ENCODE measurements at regions not wholly inside any gene's neighbourhood (a gene's known extent, or its start where the extent isn't known, plus 50 kb on each side); places are given as distances from the start of the nearest gene placed in this dataset.

- Histone ChIP-seq H3K36me3 (no peaks in the 10 kb centered on the region), H3K4me3 (no peak overlapping the region), H3K27me3 (no peaks in the 10 kb centered on the region), H3K4me1 (no peaks in the 10 kb centered on the region), H3K27ac (no peak overlapping the region), H3K9ac (ENCODE audit: low read depth in 2 of 2, low read length in 2 of 2) (no peak overlapping the region), H3K9me3 (no peaks in the 10 kb centered on the region)
- no peak for DNase-seq
- no peak for TF ChIP-seq CTCF (IDR thresholded peaks at IDR 0.05)
- intact Hi-C loops (cut with DNase I), result no loop called here
These were observed 203.5 kb downstream of the SP3 start for GRCh38 chr2:173761603-173762119.

- H3K27ac ChIP-seq, result no peak overlapping the region
- no peak for TF ChIP-seq CTCF (IDR thresholded peaks at IDR 0.05)
- H3K9ac ChIP-seq (ENCODE audit: low read depth in 2 of 2, low read length in 2 of 2), result no peak overlapping the region
- intact Hi-C loops (cut with DNase I), result no loop called here
- no peaks in the 10 kb centered on the region for H3K36me3 ChIP-seq
- no peaks in the 10 kb centered on the region for H3K9me3 ChIP-seq
- no peaks in the 10 kb centered on the region for H3K4me1 ChIP-seq
- no peaks in the 10 kb centered on the region for H3K27me3 ChIP-seq
- DNase-seq, result no peak
- no peak overlapping the region for H3K4me3 ChIP-seq
These were observed 203.0 kb downstream of the SP3 start for GRCh38 chr2:173762221-173762620.

GRCh38 chr2:173762864-173763263 is 202.3 kb downstream of the SP3 start:
- intact Hi-C loops (cut with DNase I), result no loop called here
- H3K4me1 ChIP-seq, result no peaks in the 10 kb centered on the region
- H3K4me3 ChIP-seq, result no peak overlapping the region
- H3K9ac ChIP-seq (ENCODE audit: low read depth in 2 of 2, low read length in 2 of 2), result no peak overlapping the region
- H3K27ac ChIP-seq, result no peak overlapping the region
- no peaks in the 10 kb centered on the region for H3K36me3 ChIP-seq
- H3K9me3 ChIP-seq, result no peaks in the 10 kb centered on the region
- no peaks in the 10 kb centered on the region for H3K27me3 ChIP-seq
- no peak for TF ChIP-seq CTCF (IDR thresholded peaks at IDR 0.05)
- no peak for DNase-seq

GRCh38 chr2:173763641-173764040 is 201.5 kb downstream of the SP3 start:
- H3K4me1 ChIP-seq, result no peaks in the 10 kb centered on the region
- intact Hi-C loops (cut with DNase I), result no loop called here

GRCh38 chr2:173764094-173764493 is 201.1 kb downstream of the SP3 start:
- Histone ChIP-seq H3K9ac (ENCODE audit: low read depth in 2 of 2, low read length in 2 of 2) (no peak overlapping the region), H3K27me3 (no peaks in the 10 kb centered on the region), H3K27ac (no peak overlapping the region), H3K4me1 (no peaks in the 10 kb centered on the region), H3K9me3 (no peaks in the 10 kb centered on the region), H3K4me3 (no peak overlapping the region), H3K36me3 (no peaks in the 10 kb centered on the region)
- TF ChIP-seq CTCF (IDR thresholded peaks at IDR 0.05), result no peak
- intact Hi-C loops (cut with DNase I), result no loop called here
- no peak for DNase-seq

More at GRCh38 chr2:173763641-173764040, 201.5 kb downstream of the SP3 start:
- no peak for TF ChIP-seq CTCF (IDR thresholded peaks at IDR 0.05)
- no peak for DNase-seq
- Histone ChIP-seq H3K9me3 (no peaks in the 10 kb centered on the region), H3K27ac (no peak overlapping the region), H3K27me3 (no peaks in the 10 kb centered on the region), H3K9ac (ENCODE audit: low read depth in 2 of 2, low read length in 2 of 2) (no peak overlapping the region), H3K4me3 (no peak overlapping the region), H3K36me3 (no peaks in the 10 kb centered on the region)

All from colonic mucosa (tissue), 4 donors.